CD4-positive, alpha-beta memory T cell (primary cell): ENCODE measurements at regions not wholly inside any gene's neighbourhood (a gene's known extent, or its start where the extent isn't known, plus 50 kb on each side); places are given as distances from the start of the nearest gene placed in this dataset.

Experiments
- CTCF ChIA-PET: fragments of 350-600 bp; sonication (Branson Sonifier 250); formaldehyde crosslinking; loops from one replicate; lab custom pipeline; 2021; ENCODE audit warnings: inconsistent platforms; ENCODE audit not compliant: partially characterized antibody; lab: Charles Lee
- POLR2A ChIA-PET: fragments of 350-600 bp; sonication (Branson Sonifier 250); formaldehyde crosslinking; loops from one replicate; lab custom pipeline; 2021; ENCODE audit not compliant: partially characterized antibody; lab: Charles Lee
- DNase-seq, 5 donors: peaks; one replicate each; pipeline versions ENCODE4 v3.0.0 to v3.0.0-alpha.2; 2020 to 2022; ENCODE audit warnings: mixed read lengths in 1 of 5
- H3K27ac ChIP-seq: one replicate; pipeline ENCODE4 v1.7.0; 2013; ENCODE audit warnings: low read depth, low read length
- H3K27me3 ChIP-seq: 2 replicates; pipeline ENCODE4 v1.7.0; 2013; ENCODE audit warnings: mild to moderate bottlenecking, low read length, moderate library complexity; ENCODE audit not compliant: insufficient read depth
- H3K36me3 ChIP-seq: 2 replicates; pipeline ENCODE4 v1.7.0; 2013; ENCODE audit warnings: mild to moderate bottlenecking, low read length, moderate library complexity; ENCODE audit not compliant: insufficient read depth
- H3K4me1 ChIP-seq: 2 replicates; pipeline ENCODE4 v1.7.0; 2013; ENCODE audit warnings: mild to moderate bottlenecking, low read length, moderate library complexity; ENCODE audit not compliant: insufficient read depth
- H3K4me3 ChIP-seq, 2 donors: one replicate each; pipeline ENCODE4 v1.7.0; 2013; ENCODE audit warnings: low read length in 2 of 2, mild to moderate bottlenecking in 1 of 2
- H3K9me3 ChIP-seq, 2 donors: one replicate each; pipeline ENCODE4 v1.7.0; 2013; ENCODE audit warnings: low read length in 2 of 2, control low read depth in 1 of 2; ENCODE audit not compliant: control insufficient read depth in 1 of 2
- H3K27ac Mint-ChIP-seq, 7 donors: one replicate each; pipeline ENCODE4 v1.8.0; 2020 to 2021; ENCODE audit warnings: mixed read lengths in 7 of 7, mild to moderate bottlenecking in 6 of 7, inconsistent platforms in 3 of 7, moderate library complexity in 3 of 7
- H3K27me3 Mint-ChIP-seq, 2 donors: one replicate each; pipeline ENCODE4 v1.8.0; 2020 to 2021; ENCODE audit warnings: mixed read lengths in 2 of 2
- H3K36me3 Mint-ChIP-seq, 2 donors: one replicate each; pipeline ENCODE4 v1.8.0; 2020 to 2021; ENCODE audit warnings: mixed read lengths in 2 of 2, inconsistent platforms in 1 of 2, mild to moderate bottlenecking in 1 of 2
- H3K4me1 Mint-ChIP-seq, 4 donors: one replicate each; pipeline ENCODE4 v1.8.0; 2020 to 2021; ENCODE audit warnings: mixed read lengths in 4 of 4, mild to moderate bottlenecking in 1 of 4
- H3K4me3 Mint-ChIP-seq, 8 donors: one replicate each; pipeline ENCODE4 v1.8.0; 2020 to 2021; ENCODE audit warnings: mixed read lengths in 8 of 8, mild to moderate bottlenecking in 7 of 8, moderate library complexity in 6 of 8, inconsistent platforms in 3 of 8
- H3K9me3 Mint-ChIP-seq, 8 donors: one replicate each; pipeline ENCODE4 v1.8.0; 2020 to 2021; ENCODE audit warnings: mixed read lengths in 8 of 8, mild to moderate bottlenecking in 5 of 8, inconsistent platforms in 3 of 8, moderate library complexity in 1 of 8
- intact Hi-C: fragments of 100-400 bp; cut with micrococcal nuclease; formaldehyde crosslinking; loops from one replicate; pipeline ENCODE4 v1.15.1; 2023

DNA sequence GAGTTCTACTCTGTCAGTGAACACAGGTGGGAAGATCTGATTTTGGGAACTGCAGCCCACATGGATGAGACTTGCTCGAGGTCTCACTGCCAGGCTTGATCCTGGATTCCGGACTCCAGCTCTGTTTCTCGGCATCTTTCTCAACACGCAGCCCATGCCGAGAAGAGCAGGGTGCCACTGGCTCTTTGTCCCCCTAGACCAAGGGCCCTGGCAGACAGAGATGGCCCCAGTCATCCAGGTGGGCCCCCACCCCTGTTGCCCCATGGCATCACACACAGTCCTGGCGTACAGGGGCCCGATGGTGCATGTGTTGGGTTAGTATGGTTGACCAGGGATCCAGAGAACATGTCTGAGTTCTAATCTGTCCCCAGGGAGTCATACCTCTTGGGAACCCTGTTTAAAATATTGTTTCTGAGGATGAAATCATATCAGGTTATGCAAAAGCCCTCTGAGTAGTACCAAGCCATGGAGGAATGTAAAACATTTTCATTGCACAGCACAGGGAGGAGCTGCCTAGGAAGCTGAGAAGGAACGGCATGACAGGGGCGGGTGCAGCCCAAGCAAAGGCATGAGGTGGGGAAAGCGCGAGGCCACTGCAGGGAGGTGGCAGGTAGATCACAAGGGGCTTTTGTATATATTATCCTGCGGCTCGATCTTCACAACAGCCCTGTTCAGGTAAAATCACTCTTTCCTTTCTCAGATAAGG is 320.6 kb downstream of the UACA start:
- no peaks in the 10 kb centered on the region for H3K27me3 ChIP-seq
- CTCF ChIA-PET: interaction anchor here (1.6 kb wide), 1 partner anchor 24 kb away, joined by 8 read pairs; no protein-coding TSS in a partner anchor

DNA sequence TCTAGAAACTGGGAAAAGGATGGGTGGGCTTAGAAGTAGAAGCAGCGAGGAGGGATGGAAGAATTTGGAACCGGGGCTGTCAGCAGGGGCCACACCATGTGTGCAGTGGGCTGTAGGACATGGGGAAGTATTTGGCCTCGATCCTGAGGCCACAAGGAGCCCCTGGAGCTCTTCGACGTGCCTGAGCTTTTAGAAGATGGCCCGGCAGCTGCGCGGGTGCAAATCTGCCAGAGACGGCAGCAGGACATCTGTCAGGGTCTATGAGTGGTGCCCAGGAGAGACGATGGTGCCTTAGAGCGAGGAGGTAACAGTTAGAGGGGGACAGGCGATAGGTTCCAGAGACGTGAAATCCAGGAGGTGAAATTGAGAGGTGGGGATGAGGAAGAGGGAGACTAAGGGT is 321.1 kb downstream of the UACA start:
- H3K9me3 Mint-ChIP-seq: no peaks in the 10 kb centered on the region
- ChIA-PET POLR2A (no interaction called here), CTCF (interaction anchor here (1.6 kb wide), 1 partner anchor 25 kb away, joined by 8 read pairs; no protein-coding TSS in a partner anchor)
- H3K27ac ChIP-seq: no peak overlapping the region
- peaks cover 3% of the 10 kb centered on the region for H3K4me1 ChIP-seq
- DNase-seq: no peak
- intact Hi-C loops: no loop called here
- H3K27me3 Mint-ChIP-seq: peaks cover 7 to 15% of the 10 kb centered on the region in 2 donors
- peak overlapping the region in 1 of 8 donors; percentile 16 for H3K4me3 Mint-ChIP-seq
- H3K27me3 ChIP-seq: no peaks in the 10 kb centered on the region
- peaks cover 1 to 5% (median 3%) of the 10 kb centered on the region in 4 donors for H3K4me1 Mint-ChIP-seq
- no peaks in the 10 kb centered on the region for H3K9me3 ChIP-seq
- H3K27ac Mint-ChIP-seq: no peak overlapping the region
- no peak overlapping the region for H3K4me3 ChIP-seq
- H3K36me3 Mint-ChIP-seq: no peaks in the 10 kb centered on the region
- H3K36me3 ChIP-seq: no peaks in the 10 kb centered on the region

More for the DNA sequence above, 320.6 kb downstream of the UACA start:
- POLR2A ChIA-PET: no interaction called here
- Histone ChIP-seq H3K4me3 (no peak overlapping the region), H3K36me3 (no peaks in the 10 kb centered on the region), H3K27ac (no peak overlapping the region), H3K9me3 (no peaks in the 10 kb centered on the region), H3K4me1 (peaks cover 9% of the 10 kb centered on the region)
- no peak for DNase-seq
- Mint-ChIP-seq H3K27ac (no peak overlapping the region), H3K9me3 (no peaks in the 10 kb centered on the region), H3K4me1 (peaks cover 1 to 11% (median 7%) of the 10 kb centered on the region in 4 donors), H3K4me3 (no peak overlapping the region), H3K27me3 (peaks cover 7 to 17% of the 10 kb centered on the region in 2 donors), H3K36me3 (no peaks in the 10 kb centered on the region)
- intact Hi-C loops: no loop called here

DNA sequence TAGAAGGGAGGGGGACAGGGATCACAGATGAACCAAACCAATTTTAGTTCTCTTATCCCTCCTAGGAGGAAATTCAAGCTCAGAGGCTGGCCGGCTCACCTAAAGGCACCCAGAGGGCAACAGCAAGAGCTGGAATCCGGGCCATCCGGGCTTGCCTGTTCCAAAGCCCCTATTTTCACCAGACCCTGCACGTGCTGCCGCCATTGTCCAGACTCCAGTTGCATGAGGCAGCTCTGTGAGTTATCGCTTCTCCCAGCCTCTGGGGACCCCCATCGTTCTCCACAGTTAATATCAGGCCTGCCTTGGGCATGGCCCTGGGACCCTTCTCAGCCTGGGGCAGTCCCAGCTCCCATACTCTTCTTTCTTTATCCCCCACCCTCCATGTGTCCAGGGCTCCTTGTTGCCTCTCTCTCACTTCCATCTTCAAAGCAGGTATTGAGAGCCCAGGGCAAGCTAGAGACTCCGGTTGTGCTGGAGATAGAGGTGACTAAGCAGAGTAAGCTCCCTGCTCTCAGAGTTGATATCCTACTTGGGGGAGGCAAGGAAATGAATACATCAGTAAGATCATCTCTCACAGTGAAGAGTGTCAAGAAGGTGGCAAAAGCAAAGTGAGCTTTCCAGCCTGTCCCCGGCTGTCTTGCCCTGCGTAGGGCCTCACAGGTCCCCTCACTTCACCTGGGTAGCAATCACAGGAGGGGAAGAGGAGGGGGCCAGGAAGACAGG is 322.8 kb downstream of the UACA start:
- Histone ChIP-seq H3K4me1 (peaks cover 11% of the 10 kb centered on the region), H3K9me3 (no peaks in the 10 kb centered on the region), H3K27ac (no peak overlapping the region), H3K4me3 (no peak overlapping the region), H3K27me3 (no peaks in the 10 kb centered on the region), H3K36me3 (no peaks in the 10 kb centered on the region)
- Mint-ChIP-seq H3K36me3 (no peaks in the 10 kb centered on the region), H3K27me3 (peaks cover 4 to 14% of the 10 kb centered on the region in 2 donors), H3K4me3 (no peak overlapping the region), H3K4me1 (peaks cover 8 to 15% (median 9%) of the 10 kb centered on the region in 4 donors), H3K27ac (no peak overlapping the region), H3K9me3 (no peaks in the 10 kb centered on the region)
- ChIA-PET CTCF (interaction anchor here (2.2 kb wide), 1 partner anchor 26 kb away, joined by 6 read pairs; no protein-coding TSS in a partner anchor), POLR2A (no interaction called here)
- intact Hi-C loops: no loop called here
- no peak for DNase-seq

DNA sequence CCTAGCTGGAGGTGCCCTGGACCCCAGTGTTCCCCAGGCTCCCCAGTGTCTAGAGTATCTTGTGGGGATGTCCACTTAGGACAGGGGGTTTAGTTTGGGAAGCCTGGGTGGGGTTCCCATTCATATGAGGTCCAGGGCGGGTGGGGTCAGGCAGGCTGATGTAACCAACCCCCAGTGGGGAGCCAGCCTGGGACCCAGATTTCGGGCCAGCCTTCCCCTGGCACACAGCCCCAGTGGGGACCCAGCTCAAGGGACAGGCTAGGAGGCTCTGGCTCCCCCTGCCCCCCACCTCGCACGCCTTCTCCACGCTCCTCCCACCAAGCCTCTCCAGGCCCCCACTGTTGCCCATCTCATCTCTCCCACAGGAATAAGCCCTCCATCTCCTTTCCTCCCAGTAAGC is 323.5 kb downstream of the UACA start:
- Mint-ChIP-seq H3K4me1 (peaks cover 15 to 22% (median 16%) of the 10 kb centered on the region in 4 donors), H3K9me3 (no peaks in the 10 kb centered on the region), H3K36me3 (no peaks in the 10 kb centered on the region), H3K27ac (peak overlapping the region in 1 of 7 donors; percentile 24), H3K27me3 (peaks cover 4 to 14% of the 10 kb centered on the region in 2 donors), H3K4me3 (no peak overlapping the region)
- intact Hi-C loops: no loop called here
- ChIA-PET POLR2A (no interaction called here), CTCF (interaction anchor here (2.2 kb wide), 1 partner anchor 27 kb away, joined by 6 read pairs; no protein-coding TSS in a partner anchor)
- DNase-seq: no peak
- no peak overlapping the region for H3K4me3 ChIP-seq
- H3K27ac ChIP-seq: no peak overlapping the region
- H3K36me3 ChIP-seq: no peaks in the 10 kb centered on the region
- peaks cover 18% of the 10 kb centered on the region for H3K4me1 ChIP-seq
- H3K9me3 ChIP-seq: no peaks in the 10 kb centered on the region
- no peaks in the 10 kb centered on the region for H3K27me3 ChIP-seq

DNA sequence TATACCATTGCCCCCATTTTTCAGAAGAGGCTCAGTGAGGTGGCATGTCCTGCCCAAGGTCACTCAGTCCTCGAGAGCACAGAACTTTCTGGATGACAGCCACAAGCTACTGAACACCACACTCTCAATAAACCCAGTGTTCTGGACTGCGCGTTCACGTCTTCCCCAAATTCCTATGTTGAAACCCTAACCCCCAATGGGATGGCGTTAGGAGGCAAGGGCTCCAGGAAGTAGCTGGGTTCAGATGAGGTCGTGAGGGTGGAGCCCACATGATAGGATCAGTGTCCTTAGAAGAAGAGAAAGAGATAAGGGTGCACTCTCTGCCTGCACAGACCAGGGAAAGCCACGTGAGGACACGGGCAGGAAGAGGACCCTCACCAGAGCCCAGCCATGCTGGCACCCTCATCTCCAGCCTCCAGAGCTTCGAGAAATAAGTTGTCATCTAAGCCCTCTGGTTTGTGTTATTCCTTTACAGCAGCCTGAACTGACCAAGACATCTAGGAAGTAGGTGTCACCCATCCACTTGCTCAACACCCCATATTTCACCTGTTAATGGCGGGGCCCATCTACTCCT is 324.0 kb downstream of the UACA start:
- no peaks in the 10 kb centered on the region for H3K36me3 ChIP-seq
- no peak overlapping the region for H3K27ac Mint-ChIP-seq
- H3K9me3 ChIP-seq: no peaks in the 10 kb centered on the region
- H3K27me3 Mint-ChIP-seq: peaks cover 4 to 12% of the 10 kb centered on the region in 2 donors
- H3K4me1 ChIP-seq: peaks cover 21% of the 10 kb centered on the region
- no peak overlapping the region for H3K4me3 ChIP-seq
- peaks cover 18 to 26% (median 19%) of the 10 kb centered on the region in 4 donors for H3K4me1 Mint-ChIP-seq
- no peak for DNase-seq
- no peaks in the 10 kb centered on the region for H3K9me3 Mint-ChIP-seq
- intact Hi-C loops: no loop called here
- H3K27ac ChIP-seq: no peak overlapping the region
- H3K36me3 Mint-ChIP-seq: no peaks in the 10 kb centered on the region
- ChIA-PET POLR2A (no interaction called here), CTCF (interaction anchor here (2.2 kb wide), 1 partner anchor 27 kb away, joined by 6 read pairs; no protein-coding TSS in a partner anchor)
- H3K27me3 ChIP-seq: no peaks in the 10 kb centered on the region
- H3K4me3 Mint-ChIP-seq: no peak overlapping the region

DNA sequence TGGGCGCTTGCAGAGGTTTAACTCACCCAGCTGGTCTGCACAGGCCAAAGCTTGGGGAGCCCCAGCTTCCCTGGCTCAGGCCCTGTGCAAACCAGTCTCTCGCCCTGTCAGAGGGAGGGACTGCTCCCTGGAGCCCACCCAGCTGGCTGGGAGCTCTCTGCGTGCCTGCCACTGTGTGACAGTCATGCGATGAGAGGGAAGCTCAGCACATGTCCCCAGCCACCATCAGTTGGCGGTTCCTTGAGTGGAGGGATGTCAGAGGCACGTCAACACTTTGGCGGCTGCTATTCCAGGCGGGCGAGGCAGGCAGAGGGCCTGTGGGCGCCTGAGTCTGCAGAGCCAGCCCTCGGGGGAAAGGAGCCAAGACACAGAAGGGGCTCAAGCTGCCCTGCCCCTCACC is 324.6 kb downstream of the UACA start:
- no peaks in the 10 kb centered on the region for H3K27me3 ChIP-seq
- no peak for DNase-seq
- H3K4me3 Mint-ChIP-seq: no peak overlapping the region
- intact Hi-C loops: no loop called here
- H3K4me3 ChIP-seq: no peak overlapping the region
- peaks cover 21% of the 10 kb centered on the region for H3K4me1 ChIP-seq
- H3K36me3 ChIP-seq: no peaks in the 10 kb centered on the region
- no peaks in the 10 kb centered on the region for H3K36me3 Mint-ChIP-seq
- H3K9me3 ChIP-seq: no peaks in the 10 kb centered on the region
- H3K9me3 Mint-ChIP-seq: no peaks in the 10 kb centered on the region
- CTCF ChIA-PET: no interaction called here
- no peak overlapping the region for H3K27ac Mint-ChIP-seq
- H3K27ac ChIP-seq: no peak overlapping the region
- H3K4me1 Mint-ChIP-seq: peaks cover 18 to 26% (median 19%) of the 10 kb centered on the region in 4 donors
- POLR2A ChIA-PET: no interaction called here
- peaks cover 4 to 12% of the 10 kb centered on the region in 2 donors for H3K27me3 Mint-ChIP-seq

DNA sequence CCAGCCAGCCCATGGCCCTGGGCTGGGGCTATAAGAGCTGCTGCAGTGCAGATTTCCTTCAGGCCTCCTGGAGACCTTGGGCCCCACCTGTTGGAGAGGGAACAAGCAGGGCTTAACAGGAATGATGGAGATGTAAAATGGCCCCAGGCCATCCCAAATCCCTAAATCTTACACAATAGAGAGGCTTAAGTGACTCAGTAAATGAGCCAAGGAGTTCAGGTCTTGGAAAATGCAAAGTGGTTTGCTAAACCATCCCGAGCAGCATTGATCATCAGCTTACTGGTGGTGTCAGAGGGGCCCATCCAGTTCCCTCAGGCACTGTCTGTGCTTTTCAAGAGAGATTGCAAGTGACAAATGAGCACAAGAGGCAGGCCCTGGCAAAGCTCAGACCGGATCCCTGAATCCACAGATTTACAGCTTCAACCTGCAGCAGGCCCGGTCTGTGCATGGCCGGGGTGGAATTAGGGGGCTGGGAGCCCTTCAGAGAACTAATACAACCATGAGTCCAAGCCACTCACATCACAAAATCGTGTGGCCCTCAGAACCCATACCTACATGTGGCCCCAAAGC is 325.4 kb downstream of the UACA start:
- CTCF ChIA-PET: no interaction called here
- H3K27me3 Mint-ChIP-seq: peaks cover 4 to 10% of the 10 kb centered on the region in 2 donors

More for the DNA sequence above, 325.4 kb downstream of the UACA start:
- intact Hi-C loops: no loop called here
- Histone ChIP-seq H3K4me1 (peaks cover 21% of the 10 kb centered on the region), H3K36me3 (no peaks in the 10 kb centered on the region), H3K4me3 (no peak overlapping the region), H3K9me3 (no peaks in the 10 kb centered on the region), H3K27ac (no peak overlapping the region), H3K27me3 (no peaks in the 10 kb centered on the region)
- H3K9me3 Mint-ChIP-seq: no peaks in the 10 kb centered on the region
- H3K36me3 Mint-ChIP-seq: no peaks in the 10 kb centered on the region
- peaks cover 18 to 26% (median 19%) of the 10 kb centered on the region in 4 donors for H3K4me1 Mint-ChIP-seq
- POLR2A ChIA-PET: no interaction called here
- no peak for DNase-seq
- no peak overlapping the region for H3K4me3 Mint-ChIP-seq
- H3K27ac Mint-ChIP-seq: no peak overlapping the region
